GM10248 (cell line): ENCODE measurements at regions not wholly inside any gene's neighbourhood (a gene's known extent, or its start where the extent isn't known, plus 50 kb on each side); places are given as distances from the start of the nearest gene placed in this dataset.
"Not testable (repeated sequence)": the region's sequence is repeated elsewhere in the genome, so short reads cannot be mapped to it uniquely, and the experiment has no call there.

Source experiments
- CTCF ChIA-PET: fragments of 300-600 bp; sonication (Branson Sonifier 250); formaldehyde crosslinking; extraction: SDS; loops from one replicate; lab custom pipeline; 2021; ENCODE audit warnings: antibody characterized with exemption; lab: Yijun Ruan, JAX
- POLR2A ChIA-PET: fragments of 350-650 bp; sonication (Branson Sonifier 250); formaldehyde crosslinking; extraction: SDS; loops from one replicate; lab custom pipeline; 2020; ENCODE audit warnings: antibody characterized with exemption; lab: Yijun Ruan, JAX
- DNase-seq: peaks from one replicate; pipeline ENCODE4 v3.0.0; 2012; ENCODE audit errors: extremely low spot score
- CTCF ChIP-seq: IDR thresholded peaks from 2 replicates; pipeline ENCODE4 v1.5.1; 2012; ENCODE audit warnings: mild to moderate bottlenecking, low read depth; ENCODE audit errors: extremely low read depth, missing control alignments, control extremely low read depth

- no peak for DNase-seq
- CTCF ChIA-PET, result no interaction called here
- TF ChIP-seq CTCF, result no peak
- POLR2A ChIA-PET, result no interaction called here
Observed at GRCh38 chr9:38486837-38487236, 62.6 kb upstream of the IGFBPL1 start.

GRCh38 chr9:38486056-38486615 is 61.9 kb upstream of the IGFBPL1 start:
- ChIA-PET CTCF (no interaction called here), POLR2A (no interaction called here)
- no peak for TF ChIP-seq CTCF
- DNase-seq, result no peak

GRCh38 chr9:38484076-38484665 is 59.9 kb upstream of the IGFBPL1 start:
- CTCF ChIA-PET, POLR2A ChIA-PET, DNase-seq: not testable (repeated sequence)

- CTCF ChIA-PET, result interaction anchor here (1.3 kb wide), 1 partner anchor 10 kb away, joined by 4 read pairs; no protein-coding TSS in a partner anchor
- no peak for TF ChIP-seq CTCF
- no peak for DNase-seq
- POLR2A ChIA-PET, result no interaction called here
Observed at GRCh38 chr9:38482918-38483592, 58.8 kb upstream of the IGFBPL1 start.

- ChIA-PET POLR2A (no interaction called here), CTCF (interaction anchor here (1.3 kb wide), 1 partner anchor 11 kb away, joined by 3 read pairs; no protein-coding TSS in a partner anchor)
- TF ChIP-seq CTCF, result no peak
- DNase-seq, result no peak
Observed at GRCh38 chr9:38478211-38478610, 54.0 kb upstream of the IGFBPL1 start.

- CTCF ChIA-PET, result interaction anchor here (1.1 to 1.9 kb wide), 2 partner anchors 15 to 57 kb away, joined by 3 to 6 read pairs; no protein-coding TSS in a partner anchor
- POLR2A ChIA-PET, DNase-seq: not testable (repeated sequence)
Observed at GRCh38 chr9:38474476-38474875, 50.2 kb upstream of the IGFBPL1 start.
